ENCODE measurements at regions not wholly inside any gene's neighbourhood (a gene's known extent, or its start where the extent isn't known, plus 50 kb on each side); places are given as distances from the start of the nearest gene placed in this dataset.

DNA sequence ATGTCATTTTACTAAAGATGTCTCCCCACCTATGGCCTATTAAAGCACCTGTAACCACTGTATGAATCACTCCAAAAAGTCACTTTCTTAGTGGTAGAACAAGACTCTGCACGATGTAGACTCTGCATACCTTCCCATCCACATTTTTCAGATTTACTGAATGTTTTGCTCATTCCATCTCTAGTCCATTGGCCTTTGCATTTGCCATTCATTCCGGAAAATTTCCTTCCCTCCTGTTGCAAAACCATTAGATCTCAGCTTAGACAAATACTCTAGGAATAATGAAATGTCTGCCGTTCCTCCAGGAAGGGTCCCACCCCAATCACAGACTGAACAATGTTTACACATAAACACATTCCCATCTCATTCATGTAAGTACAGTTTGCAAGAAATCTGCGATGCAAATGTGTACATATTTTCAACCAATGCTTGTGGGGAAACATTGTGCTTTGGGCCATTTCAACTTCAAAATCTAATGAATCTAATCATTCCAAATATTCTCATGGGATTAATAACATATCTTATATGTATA, 146.3 kb upstream of the XYLT1 start:
- FAIRE-seq = no peak
- TF ChIP-seq, protein P1, sequence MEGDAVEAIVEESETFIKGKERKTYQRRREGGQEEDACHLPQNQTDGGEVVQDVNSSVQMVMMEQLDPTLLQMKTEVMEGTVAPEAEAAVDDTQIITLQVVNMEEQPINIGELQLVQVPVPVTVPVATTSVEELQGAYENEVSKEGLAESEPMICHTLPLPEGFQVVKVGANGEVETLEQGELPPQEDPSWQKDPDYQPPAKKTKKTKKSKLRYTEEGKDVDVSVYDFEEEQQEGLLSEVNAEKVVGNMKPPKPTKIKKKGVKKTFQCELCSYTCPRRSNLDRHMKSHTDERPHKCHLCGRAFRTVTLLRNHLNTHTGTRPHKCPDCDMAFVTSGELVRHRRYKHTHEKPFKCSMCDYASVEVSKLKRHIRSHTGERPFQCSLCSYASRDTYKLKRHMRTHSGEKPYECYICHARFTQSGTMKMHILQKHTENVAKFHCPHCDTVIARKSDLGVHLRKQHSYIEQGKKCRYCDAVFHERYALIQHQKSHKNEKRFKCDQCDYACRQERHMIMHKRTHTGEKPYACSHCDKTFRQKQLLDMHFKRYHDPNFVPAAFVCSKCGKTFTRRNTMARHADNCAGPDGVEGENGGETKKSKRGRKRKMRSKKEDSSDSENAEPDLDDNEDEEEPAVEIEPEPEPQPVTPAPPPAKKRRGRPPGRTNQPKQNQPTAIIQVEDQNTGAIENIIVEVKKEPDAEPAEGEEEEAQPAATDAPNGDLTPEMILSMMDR (IDR thresholded peaks at IDR 0.05; ENCODE audit: insufficient read depth, low read length, severe bottlenecking) = no peak
- H3K27me3 ChIP-seq (ENCODE audit: control insufficient read depth, insufficient read depth, low read length) = no peaks in the 10 kb centered on the region
- H3K36me3 ChIP-seq (ENCODE audit: control insufficient read depth, insufficient read depth, low read length) = no peaks in the 10 kb centered on the region
- DNase-seq (ENCODE audit: low read depth) = no peak
- no peak overlapping the region for H3K4me3 ChIP-seq (ENCODE audit: low read depth, low read length)

DNA sequence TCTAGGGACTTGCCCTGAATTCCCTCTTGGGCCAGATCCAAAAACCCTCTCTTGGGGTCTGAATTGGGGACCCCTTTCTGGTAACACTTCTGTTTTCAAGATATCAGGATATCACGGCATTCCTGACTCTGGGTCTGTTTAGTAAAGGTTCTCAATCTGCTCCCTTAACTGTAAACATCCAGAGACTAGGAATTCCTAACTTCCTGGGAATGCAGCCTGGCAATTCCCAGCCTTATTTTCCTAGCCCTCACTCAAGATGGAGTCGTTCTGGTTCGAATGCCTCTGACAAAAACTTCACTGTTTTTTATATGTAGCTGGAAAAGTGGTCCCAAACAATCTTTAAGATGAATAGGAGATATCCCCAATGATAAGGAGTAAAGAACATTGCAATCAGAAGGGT, 141.6 kb upstream of the XYLT1 start:
- TF ChIP-seq, protein P1 (IDR thresholded peaks at IDR 0.05; ENCODE audit: insufficient read depth, low read length, severe bottlenecking) = no peak
- FAIRE-seq (no peak), DNase-seq (ENCODE audit: low read depth) (no peak)
- no peaks in the 10 kb centered on the region for H3K27me3 ChIP-seq (ENCODE audit: control insufficient read depth, insufficient read depth, low read length)
- H3K4me3 ChIP-seq (ENCODE audit: low read depth, low read length) = no peak overlapping the region
- no peaks in the 10 kb centered on the region for H3K36me3 ChIP-seq (ENCODE audit: control insufficient read depth, insufficient read depth, low read length)

DNA sequence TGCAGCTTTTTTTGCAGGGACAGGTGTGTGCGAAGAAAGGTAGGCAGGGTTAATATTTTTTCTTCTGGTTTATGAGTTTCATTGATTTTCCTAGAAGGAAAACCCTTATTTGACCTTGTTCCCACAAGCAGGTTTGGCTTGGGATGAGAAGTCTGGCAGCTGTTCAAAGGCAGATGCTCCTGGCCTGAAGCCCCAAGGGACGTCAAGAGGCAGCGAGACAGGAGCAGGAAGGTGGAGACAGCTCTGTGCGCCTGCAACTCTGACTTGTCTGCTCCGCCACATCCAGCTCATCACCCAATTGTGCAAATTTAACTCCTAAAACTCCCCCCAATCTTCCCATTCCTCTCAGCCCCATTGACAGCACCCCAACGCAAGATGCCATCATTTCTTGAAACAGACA, 136.8 kb upstream of the XYLT1 start:
- H3K27me3 ChIP-seq (ENCODE audit: control insufficient read depth, insufficient read depth, low read length) = no peaks in the 10 kb centered on the region
- H3K4me3 ChIP-seq (ENCODE audit: low read depth, low read length) = no peak overlapping the region
- no peak for DNase-seq (ENCODE audit: low read depth)
- TF ChIP-seq, protein P1 (IDR thresholded peaks at IDR 0.05; ENCODE audit: insufficient read depth, low read length, severe bottlenecking) = no peak
- FAIRE-seq = no peak
- H3K36me3 ChIP-seq (ENCODE audit: control insufficient read depth, insufficient read depth, low read length) = no peaks in the 10 kb centered on the region

DNA sequence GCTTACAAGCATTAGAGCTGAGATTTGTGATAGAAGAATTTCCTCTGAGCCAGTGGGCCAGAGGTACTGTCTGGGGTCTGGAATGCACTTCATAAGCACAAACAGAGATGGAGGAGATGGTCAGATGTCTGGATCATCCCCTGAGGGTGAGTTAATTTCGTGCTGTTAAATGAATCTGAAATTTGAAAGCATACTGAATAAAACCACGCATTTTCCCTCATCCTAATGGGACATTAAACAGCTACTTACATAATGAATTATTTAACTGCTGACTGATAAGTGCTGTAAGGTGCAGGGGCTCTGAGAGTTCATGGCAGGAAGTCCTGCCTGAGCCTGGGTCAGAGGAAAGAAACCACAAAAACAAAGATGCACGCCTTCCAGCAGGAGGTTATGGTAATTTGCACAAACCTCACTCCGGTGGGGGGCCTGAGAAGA, 136.3 kb upstream of the XYLT1 start:
- Histone ChIP-seq H3K36me3 (ENCODE audit: control insufficient read depth, insufficient read depth, low read length) (no peaks in the 10 kb centered on the region), H3K4me3 (ENCODE audit: low read depth, low read length) (no peak overlapping the region), H3K27me3 (ENCODE audit: control insufficient read depth, insufficient read depth, low read length) (no peaks in the 10 kb centered on the region)
- FAIRE-seq = no peak
- no peak for DNase-seq (ENCODE audit: low read depth)
- TF ChIP-seq, protein P1 (IDR thresholded peaks at IDR 0.05; ENCODE audit: insufficient read depth, low read length, severe bottlenecking) = no peak

DNA sequence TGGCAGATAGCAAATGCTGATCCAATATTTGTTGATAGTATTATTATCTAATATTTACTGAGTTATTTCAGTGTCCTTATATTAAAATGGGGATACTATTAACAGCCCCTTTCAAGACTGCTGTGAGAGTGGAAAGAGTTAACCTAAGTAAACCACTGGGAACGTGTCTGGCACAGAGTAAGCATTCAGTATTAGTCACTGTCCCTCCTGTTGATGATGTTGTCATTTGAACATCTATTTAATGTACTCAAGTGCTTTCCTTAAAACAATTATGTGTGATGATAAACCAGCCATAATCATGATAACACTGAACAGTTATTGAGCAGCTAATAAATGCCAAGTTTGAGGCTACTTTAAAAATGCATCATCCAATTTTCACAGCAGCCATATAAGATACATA, 135.7 kb upstream of the XYLT1 start:
- no peak for DNase-seq (ENCODE audit: low read depth)
- H3K4me3 ChIP-seq (ENCODE audit: low read depth, low read length) = no peak overlapping the region
- FAIRE-seq = no peak
- no peaks in the 10 kb centered on the region for H3K27me3 ChIP-seq (ENCODE audit: control insufficient read depth, insufficient read depth, low read length)
- TF ChIP-seq, protein P1 (IDR thresholded peaks at IDR 0.05; ENCODE audit: insufficient read depth, low read length, severe bottlenecking) = no peak
- H3K36me3 ChIP-seq (ENCODE audit: control insufficient read depth, insufficient read depth, low read length) = no peaks in the 10 kb centered on the region

DNA sequence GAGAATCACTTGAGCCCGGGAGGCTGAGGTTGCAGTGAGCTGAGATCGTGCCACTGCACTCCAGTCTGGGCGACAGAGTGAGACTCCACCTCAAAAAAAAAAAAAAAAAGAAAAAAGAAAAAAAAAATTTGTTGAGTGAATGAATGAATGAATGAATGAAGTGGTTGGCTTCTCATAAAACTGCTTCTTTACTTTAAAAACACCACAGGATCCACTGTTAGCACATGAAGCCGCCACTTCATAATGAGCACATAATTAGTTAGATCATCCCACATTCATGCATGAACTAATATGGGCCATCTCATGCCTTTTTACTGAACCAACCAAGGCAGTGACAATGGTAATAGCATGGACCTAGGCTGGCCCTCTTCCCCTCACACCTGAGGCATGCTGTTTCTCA, 135.0 kb upstream of the XYLT1 start:
- DNase-seq (ENCODE audit: low read depth) (no peak), FAIRE-seq (no peak)
- Histone ChIP-seq H3K4me3 (ENCODE audit: low read depth, low read length) (no peak overlapping the region), H3K27me3 (ENCODE audit: control insufficient read depth, insufficient read depth, low read length) (no peaks in the 10 kb centered on the region), H3K36me3 (ENCODE audit: control insufficient read depth, insufficient read depth, low read length) (no peaks in the 10 kb centered on the region)
- TF ChIP-seq, protein P1 (IDR thresholded peaks at IDR 0.05; ENCODE audit: insufficient read depth, low read length, severe bottlenecking) = no peak
